ENCODE measurements at regions not wholly inside any gene's neighbourhood (a gene's known extent, or its start where the extent isn't known, plus 50 kb on each side); places are given as distances from the start of the nearest gene placed in this dataset.

DNA sequence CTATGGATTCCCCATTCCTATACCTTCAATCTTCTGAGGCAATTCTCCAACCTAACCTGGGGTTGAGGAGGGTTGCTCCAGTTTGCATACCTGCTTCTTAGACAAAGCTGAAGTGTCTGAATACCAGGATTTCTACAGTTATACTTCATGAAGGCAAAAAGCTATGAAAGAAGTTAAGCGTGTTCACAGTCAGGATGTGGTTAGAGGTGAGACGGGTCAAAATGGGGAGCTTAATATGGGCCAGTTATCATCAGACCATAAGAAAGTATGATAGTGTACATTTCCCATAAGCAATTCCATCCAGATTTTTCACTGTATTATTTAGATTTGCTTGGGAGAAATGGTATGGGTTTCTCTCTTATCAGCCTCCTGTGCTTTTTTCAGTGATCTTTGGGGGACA is 156.9 kb upstream of the FER start:
- TF ChIP-seq, protein P1, sequence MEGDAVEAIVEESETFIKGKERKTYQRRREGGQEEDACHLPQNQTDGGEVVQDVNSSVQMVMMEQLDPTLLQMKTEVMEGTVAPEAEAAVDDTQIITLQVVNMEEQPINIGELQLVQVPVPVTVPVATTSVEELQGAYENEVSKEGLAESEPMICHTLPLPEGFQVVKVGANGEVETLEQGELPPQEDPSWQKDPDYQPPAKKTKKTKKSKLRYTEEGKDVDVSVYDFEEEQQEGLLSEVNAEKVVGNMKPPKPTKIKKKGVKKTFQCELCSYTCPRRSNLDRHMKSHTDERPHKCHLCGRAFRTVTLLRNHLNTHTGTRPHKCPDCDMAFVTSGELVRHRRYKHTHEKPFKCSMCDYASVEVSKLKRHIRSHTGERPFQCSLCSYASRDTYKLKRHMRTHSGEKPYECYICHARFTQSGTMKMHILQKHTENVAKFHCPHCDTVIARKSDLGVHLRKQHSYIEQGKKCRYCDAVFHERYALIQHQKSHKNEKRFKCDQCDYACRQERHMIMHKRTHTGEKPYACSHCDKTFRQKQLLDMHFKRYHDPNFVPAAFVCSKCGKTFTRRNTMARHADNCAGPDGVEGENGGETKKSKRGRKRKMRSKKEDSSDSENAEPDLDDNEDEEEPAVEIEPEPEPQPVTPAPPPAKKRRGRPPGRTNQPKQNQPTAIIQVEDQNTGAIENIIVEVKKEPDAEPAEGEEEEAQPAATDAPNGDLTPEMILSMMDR (IDR thresholded peaks at IDR 0.05), result no peak
- TF ChIP-seq POLR2A (IDR thresholded peaks at IDR 0.05), result no peak
